ENCODE measurements at regions not wholly inside any gene's neighbourhood (a gene's known extent, or its start where the extent isn't known, plus 50 kb on each side); places are given as distances from the start of the nearest gene placed in this dataset.

DNA sequence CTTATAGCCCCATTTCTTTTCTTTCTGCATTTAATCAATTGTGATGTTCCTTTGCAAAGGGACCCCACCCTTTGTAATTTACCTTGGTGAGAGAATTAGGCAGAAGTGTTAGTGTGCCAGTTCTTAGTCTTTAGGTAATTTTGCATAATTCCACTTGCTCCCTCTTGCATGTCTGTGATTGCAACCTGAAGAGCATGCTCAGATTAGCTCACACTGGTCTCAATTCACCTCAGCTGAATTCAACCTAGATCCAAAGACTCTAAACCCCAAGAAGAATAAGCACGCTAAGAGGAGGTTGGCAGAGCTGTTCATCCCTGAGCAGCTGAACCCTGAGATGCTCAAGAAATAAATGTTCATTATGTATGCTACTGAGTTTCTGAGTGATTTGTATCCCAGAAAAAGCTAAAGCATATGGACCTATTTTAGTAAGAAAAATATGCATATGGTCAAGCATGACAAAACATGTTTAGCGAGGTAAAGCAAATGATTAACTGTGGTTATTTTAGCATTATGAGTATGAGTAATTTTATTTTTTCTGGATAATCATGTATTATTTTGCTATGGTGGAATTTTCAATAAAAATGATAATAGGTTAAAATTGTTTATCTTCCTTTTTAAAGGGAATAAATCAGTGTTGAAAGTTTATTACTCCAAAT, 299.2 kb upstream of the ZSWIM2 start:
- TF ChIP-seq, protein P1, sequence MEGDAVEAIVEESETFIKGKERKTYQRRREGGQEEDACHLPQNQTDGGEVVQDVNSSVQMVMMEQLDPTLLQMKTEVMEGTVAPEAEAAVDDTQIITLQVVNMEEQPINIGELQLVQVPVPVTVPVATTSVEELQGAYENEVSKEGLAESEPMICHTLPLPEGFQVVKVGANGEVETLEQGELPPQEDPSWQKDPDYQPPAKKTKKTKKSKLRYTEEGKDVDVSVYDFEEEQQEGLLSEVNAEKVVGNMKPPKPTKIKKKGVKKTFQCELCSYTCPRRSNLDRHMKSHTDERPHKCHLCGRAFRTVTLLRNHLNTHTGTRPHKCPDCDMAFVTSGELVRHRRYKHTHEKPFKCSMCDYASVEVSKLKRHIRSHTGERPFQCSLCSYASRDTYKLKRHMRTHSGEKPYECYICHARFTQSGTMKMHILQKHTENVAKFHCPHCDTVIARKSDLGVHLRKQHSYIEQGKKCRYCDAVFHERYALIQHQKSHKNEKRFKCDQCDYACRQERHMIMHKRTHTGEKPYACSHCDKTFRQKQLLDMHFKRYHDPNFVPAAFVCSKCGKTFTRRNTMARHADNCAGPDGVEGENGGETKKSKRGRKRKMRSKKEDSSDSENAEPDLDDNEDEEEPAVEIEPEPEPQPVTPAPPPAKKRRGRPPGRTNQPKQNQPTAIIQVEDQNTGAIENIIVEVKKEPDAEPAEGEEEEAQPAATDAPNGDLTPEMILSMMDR (IDR thresholded peaks at IDR 0.05; ENCODE audit: unreplicated experiment): no peak
- H3K36me3 Mint-ChIP-seq (ENCODE audit: insufficient read depth): no peaks in the 10 kb centered on the region
- H3K27ac Mint-ChIP-seq: no peak overlapping the region
- H3K27me3 Mint-ChIP-seq: no peaks in the 10 kb centered on the region
- no peaks in the 10 kb centered on the region for H3K4me1 Mint-ChIP-seq (ENCODE audit: low read depth)
- no peak for DNase-seq (ENCODE audit: low spot score, unreplicated experiment)
- H3K9me3 Mint-ChIP-seq (ENCODE audit: low read depth): peaks cover 3% of the 10 kb centered on the region
- H3K4me3 Mint-ChIP-seq (ENCODE audit: low read depth): no peak overlapping the region

DNA sequence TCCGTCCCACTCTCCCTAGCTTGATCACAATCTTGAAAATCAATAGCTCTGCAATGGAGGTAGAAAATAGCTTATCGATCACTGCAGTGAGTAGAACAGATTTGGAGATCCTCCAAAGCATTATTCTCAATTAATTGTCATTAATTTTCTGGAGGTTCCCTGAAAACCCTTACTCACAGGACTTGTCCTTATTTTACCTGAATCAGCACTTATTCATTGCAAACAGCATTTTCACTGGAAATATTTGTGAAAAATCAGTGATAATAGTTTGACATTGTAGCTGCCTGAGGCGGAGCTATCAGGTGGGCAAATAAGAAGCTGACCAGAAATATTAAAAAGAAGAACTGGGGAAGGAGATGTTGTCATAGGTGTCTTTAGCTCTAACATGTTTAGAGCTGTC, 294.6 kb upstream of the ZSWIM2 start:
- H3K9me3 Mint-ChIP-seq (ENCODE audit: low read depth): peaks cover 3% of the 10 kb centered on the region
- H3K36me3 Mint-ChIP-seq (ENCODE audit: insufficient read depth): no peaks in the 10 kb centered on the region
- TF ChIP-seq, protein P1 (IDR thresholded peaks at IDR 0.05; ENCODE audit: unreplicated experiment): no peak
- DNase-seq (ENCODE audit: low spot score, unreplicated experiment): no peak
- no peak overlapping the region for H3K4me3 Mint-ChIP-seq (ENCODE audit: low read depth)
- H3K4me1 Mint-ChIP-seq (ENCODE audit: low read depth): no peaks in the 10 kb centered on the region
- H3K27ac Mint-ChIP-seq: peak overlapping the region; percentile 30
- H3K27me3 Mint-ChIP-seq: no peaks in the 10 kb centered on the region

DNA sequence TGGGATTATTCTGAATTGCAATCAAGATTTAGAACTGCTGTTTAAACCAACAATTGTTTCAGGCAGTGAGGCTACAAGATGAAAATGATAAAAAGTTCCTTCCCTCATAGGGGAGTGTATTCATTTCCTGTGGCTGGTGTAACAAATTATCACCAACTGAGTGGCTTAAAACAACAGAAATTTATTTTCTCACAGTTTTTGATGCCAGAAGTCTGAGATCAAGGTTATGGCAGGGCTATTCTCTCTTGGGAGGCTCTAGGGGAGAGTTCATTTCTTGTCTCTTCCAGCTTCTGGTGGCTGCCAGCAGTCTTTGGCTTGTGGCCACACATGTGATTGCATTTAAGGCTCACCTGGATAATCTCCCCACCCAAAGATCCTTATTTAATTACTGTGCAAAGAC, 290.5 kb upstream of the ZSWIM2 start:
- H3K4me1 Mint-ChIP-seq (ENCODE audit: low read depth): no peaks in the 10 kb centered on the region
- TF ChIP-seq, protein P1 (IDR thresholded peaks at IDR 0.05; ENCODE audit: unreplicated experiment): no peak
- no peak for DNase-seq (ENCODE audit: low spot score, unreplicated experiment)
- H3K4me3 Mint-ChIP-seq (ENCODE audit: low read depth): no peak overlapping the region
- no peak overlapping the region for H3K27ac Mint-ChIP-seq
- H3K36me3 Mint-ChIP-seq (ENCODE audit: insufficient read depth): no peaks in the 10 kb centered on the region
- no peaks in the 10 kb centered on the region for H3K9me3 Mint-ChIP-seq (ENCODE audit: low read depth)
- no peaks in the 10 kb centered on the region for H3K27me3 Mint-ChIP-seq

DNA sequence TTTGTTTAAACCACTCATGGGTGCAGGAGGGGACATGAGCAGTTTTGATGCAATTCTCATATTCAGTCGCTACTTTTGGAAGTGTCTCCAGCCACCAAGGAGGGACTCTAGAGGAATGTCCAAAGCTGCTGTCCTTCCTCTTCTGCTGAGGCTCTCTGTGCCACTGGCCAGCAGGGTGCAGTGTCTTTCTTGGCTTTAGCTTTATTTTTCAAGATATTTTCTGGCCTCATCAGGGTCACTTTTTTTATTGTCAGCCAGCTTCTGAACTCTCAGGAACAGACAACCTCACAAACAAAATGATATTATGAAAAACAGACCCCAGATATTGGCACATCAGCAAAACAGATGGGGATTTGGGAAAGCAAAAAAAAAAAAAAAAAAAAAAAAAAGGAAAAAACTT, 289.3 kb upstream of the ZSWIM2 start:
- Mint-ChIP-seq H3K36me3 (ENCODE audit: insufficient read depth) (no peaks in the 10 kb centered on the region), H3K4me3 (ENCODE audit: low read depth) (no peak overlapping the region), H3K27ac (no peak overlapping the region), H3K9me3 (ENCODE audit: low read depth) (no peaks in the 10 kb centered on the region), H3K27me3 (no peaks in the 10 kb centered on the region), H3K4me1 (ENCODE audit: low read depth) (no peaks in the 10 kb centered on the region)
- no peak for DNase-seq (ENCODE audit: low spot score, unreplicated experiment)
- TF ChIP-seq, protein P1 (IDR thresholded peaks at IDR 0.05; ENCODE audit: unreplicated experiment): peak; percentile 52

DNA sequence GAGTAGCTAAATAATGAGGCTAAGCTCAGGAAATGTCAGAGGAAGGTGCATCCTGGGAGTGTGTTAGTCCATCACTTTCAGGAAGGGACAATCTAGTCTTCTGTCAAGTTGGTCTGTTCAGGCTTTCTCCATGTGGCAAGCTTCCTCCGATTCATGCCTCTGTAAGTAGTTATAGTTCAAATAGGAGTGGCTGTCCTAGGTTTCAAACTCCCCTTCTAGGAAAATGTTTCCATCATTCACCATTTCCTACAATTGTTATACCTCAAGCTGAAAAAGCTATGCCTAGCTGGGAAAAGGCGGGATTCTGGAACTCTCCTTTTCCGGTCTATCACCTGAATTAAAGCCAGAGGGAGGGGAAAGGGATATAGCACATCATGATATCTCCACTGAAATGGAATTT, 287.7 kb upstream of the ZSWIM2 start:
- TF ChIP-seq, protein P1 (IDR thresholded peaks at IDR 0.05; ENCODE audit: unreplicated experiment): no peak
- DNase-seq (ENCODE audit: low spot score, unreplicated experiment): no peak
- no peaks in the 10 kb centered on the region for H3K27me3 Mint-ChIP-seq
- no peak overlapping the region for H3K4me3 Mint-ChIP-seq (ENCODE audit: low read depth)
- no peaks in the 10 kb centered on the region for H3K4me1 Mint-ChIP-seq (ENCODE audit: low read depth)
- H3K27ac Mint-ChIP-seq: no peak overlapping the region
- H3K36me3 Mint-ChIP-seq (ENCODE audit: insufficient read depth): no peaks in the 10 kb centered on the region
- H3K9me3 Mint-ChIP-seq (ENCODE audit: low read depth): no peaks in the 10 kb centered on the region
